ENCODE measurements at regions not wholly inside any gene's neighbourhood (a gene's known extent, or its start where the extent isn't known, plus 50 kb on each side); places are given as distances from the start of the nearest gene placed in this dataset.
A peak's percentile ranks its signal among the peaks of the same experiment; 100 is the strongest.

DNA sequence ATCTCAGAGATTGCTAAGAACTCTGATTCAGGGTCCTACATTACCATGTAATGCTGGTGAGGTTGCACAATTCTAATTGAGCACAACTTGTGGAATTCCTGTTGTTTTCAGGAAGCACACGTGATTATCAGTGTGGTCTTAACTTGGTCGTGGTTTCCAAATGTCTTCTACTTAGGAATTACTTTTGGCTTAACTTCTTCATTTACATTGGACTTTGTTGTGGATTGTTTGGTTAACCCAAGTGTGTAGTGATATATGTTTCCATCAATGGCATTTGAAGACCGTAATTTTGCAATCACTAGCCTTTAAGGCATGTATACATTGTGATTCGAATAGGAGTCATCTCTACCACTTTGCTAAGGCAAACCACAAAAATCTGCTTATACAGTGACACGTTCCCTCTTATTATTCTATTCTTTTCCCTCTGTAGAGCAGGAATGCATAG lies 373.3 kb downstream of the IRS1 start:
- ChIA-PET CTCF (no interaction called here), POLR2A (no interaction called here)
- TF ChIP-seq, protein P1, sequence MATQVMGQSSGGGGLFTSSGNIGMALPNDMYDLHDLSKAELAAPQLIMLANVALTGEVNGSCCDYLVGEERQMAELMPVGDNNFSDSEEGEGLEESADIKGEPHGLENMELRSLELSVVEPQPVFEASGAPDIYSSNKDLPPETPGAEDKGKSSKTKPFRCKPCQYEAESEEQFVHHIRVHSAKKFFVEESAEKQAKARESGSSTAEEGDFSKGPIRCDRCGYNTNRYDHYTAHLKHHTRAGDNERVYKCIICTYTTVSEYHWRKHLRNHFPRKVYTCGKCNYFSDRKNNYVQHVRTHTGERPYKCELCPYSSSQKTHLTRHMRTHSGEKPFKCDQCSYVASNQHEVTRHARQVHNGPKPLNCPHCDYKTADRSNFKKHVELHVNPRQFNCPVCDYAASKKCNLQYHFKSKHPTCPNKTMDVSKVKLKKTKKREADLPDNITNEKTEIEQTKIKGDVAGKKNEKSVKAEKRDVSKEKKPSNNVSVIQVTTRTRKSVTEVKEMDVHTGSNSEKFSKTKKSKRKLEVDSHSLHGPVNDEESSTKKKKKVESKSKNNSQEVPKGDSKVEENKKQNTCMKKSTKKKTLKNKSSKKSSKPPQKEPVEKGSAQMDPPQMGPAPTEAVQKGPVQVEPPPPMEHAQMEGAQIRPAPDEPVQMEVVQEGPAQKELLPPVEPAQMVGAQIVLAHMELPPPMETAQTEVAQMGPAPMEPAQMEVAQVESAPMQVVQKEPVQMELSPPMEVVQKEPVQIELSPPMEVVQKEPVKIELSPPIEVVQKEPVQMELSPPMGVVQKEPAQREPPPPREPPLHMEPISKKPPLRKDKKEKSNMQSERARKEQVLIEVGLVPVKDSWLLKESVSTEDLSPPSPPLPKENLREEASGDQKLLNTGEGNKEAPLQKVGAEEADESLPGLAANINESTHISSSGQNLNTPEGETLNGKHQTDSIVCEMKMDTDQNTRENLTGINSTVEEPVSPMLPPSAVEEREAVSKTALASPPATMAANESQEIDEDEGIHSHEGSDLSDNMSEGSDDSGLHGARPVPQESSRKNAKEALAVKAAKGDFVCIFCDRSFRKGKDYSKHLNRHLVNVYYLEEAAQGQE (IDR thresholded peaks at IDR 0.05; ENCODE audit: insufficient read depth in 1 of 2, low read depth in 2 of 2, low read length in 1 of 2), result no peak
- TF ChIP-seq, protein P2, sequence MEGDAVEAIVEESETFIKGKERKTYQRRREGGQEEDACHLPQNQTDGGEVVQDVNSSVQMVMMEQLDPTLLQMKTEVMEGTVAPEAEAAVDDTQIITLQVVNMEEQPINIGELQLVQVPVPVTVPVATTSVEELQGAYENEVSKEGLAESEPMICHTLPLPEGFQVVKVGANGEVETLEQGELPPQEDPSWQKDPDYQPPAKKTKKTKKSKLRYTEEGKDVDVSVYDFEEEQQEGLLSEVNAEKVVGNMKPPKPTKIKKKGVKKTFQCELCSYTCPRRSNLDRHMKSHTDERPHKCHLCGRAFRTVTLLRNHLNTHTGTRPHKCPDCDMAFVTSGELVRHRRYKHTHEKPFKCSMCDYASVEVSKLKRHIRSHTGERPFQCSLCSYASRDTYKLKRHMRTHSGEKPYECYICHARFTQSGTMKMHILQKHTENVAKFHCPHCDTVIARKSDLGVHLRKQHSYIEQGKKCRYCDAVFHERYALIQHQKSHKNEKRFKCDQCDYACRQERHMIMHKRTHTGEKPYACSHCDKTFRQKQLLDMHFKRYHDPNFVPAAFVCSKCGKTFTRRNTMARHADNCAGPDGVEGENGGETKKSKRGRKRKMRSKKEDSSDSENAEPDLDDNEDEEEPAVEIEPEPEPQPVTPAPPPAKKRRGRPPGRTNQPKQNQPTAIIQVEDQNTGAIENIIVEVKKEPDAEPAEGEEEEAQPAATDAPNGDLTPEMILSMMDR (IDR thresholded peaks at IDR 0.05), result no peak
- TF ChIP-seq SIN3A (IDR thresholded peaks at IDR 0.05; ENCODE audit: borderline replicate concordance, insufficient read depth, low read depth, low read length), result no peak
- TF ChIP-seq TCF7L2 (IDR thresholded peaks at IDR 0.05; ENCODE audit: low read depth, low read length), result no peak
- no peak for TF ChIP-seq POLR2AphosphoS5 (IDR thresholded peaks at IDR 0.05; ENCODE audit: low read depth, low read length)
- no peak overlapping the region; the same call in 1 of the 2 replicates for H3K27ac ChIP-seq (ENCODE audit: low read length)
- no peaks in the 10 kb centered on the region for H3K9me3 ChIP-seq (ENCODE audit: control insufficient read depth, insufficient read depth, low read depth, low read length)
- no peaks in the 10 kb centered on the region for H3K36me3 ChIP-seq (ENCODE audit: control insufficient read depth, insufficient read depth, low read length)
- H3K27me3 ChIP-seq (ENCODE audit: control insufficient read depth, insufficient read depth, low read length), result no peaks in the 10 kb centered on the region
- BruUV-seq (replicated peaks), result no TSS peak
- ATAC-seq (peak; percentile 65), DNase-seq (ENCODE audit: low read depth, low spot score) (peak; percentile 78)
- intact Hi-C loops (cut with micrococcal nuclease; ENCODE audit: unreplicated experiment), result no loop called here
- H3K4me3 ChIP-seq (ENCODE audit: low read depth in 2 of 2, low read length in 2 of 2), result no peak overlapping the region
- in situ Hi-C loops (cut with HindIII; ENCODE audit: low pct_unique_long_range_greater_than_20kb, low sequenced_read_pairs), result no loop called here
- peaks cover 16% of the 10 kb centered on the region; the same call in 1 of the 2 replicates for H3K4me1 ChIP-seq (ENCODE audit: control insufficient read depth, insufficient read depth, low read length)

DNA sequence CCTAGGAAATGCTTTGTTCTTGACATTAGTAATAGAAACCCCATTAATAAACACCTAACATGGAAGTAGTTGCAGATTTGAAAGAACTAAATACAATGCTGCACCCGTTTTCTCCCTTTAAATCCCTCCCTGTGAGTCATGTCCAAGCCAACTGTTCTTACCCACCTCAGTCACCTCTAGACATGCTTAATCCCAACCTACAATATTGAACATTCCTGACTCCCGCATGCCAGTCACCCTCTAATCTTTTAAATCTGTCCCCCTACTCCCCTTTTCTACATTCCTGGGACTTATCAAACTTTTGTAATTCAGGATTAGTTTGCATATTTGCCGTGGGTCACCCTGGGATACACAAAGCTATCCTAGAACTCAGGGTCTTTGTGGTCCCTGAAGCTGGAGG lies 374.6 kb downstream of the IRS1 start:
- in situ Hi-C loops (cut with HindIII; ENCODE audit: low pct_unique_long_range_greater_than_20kb, low sequenced_read_pairs), result no loop called here
- Histone ChIP-seq H3K36me3 (ENCODE audit: control insufficient read depth, insufficient read depth, low read length) (no peaks in the 10 kb centered on the region), H3K4me3 (ENCODE audit: low read depth in 2 of 2, low read length in 2 of 2) (no peak overlapping the region), H3K4me1 (ENCODE audit: control insufficient read depth, insufficient read depth, low read length) (peaks cover 16% of the 10 kb centered on the region; the same call in 1 of the 2 replicates), H3K27me3 (ENCODE audit: control insufficient read depth, insufficient read depth, low read length) (no peaks in the 10 kb centered on the region), H3K27ac (ENCODE audit: low read length) (peak overlapping the region; percentile 34; the same call in 1 of the 2 replicates), H3K9me3 (ENCODE audit: control insufficient read depth, insufficient read depth, low read depth, low read length) (no peaks in the 10 kb centered on the region)
- ChIA-PET CTCF (no interaction called here), POLR2A (no interaction called here)
- no TSS peak for BruUV-seq (replicated peaks)
- TF ChIP-seq POLR2AphosphoS5 (IDR thresholded peaks at IDR 0.05; ENCODE audit: low read depth, low read length) (no peak), SIN3A (IDR thresholded peaks at IDR 0.05; ENCODE audit: borderline replicate concordance, insufficient read depth, low read depth, low read length) (no peak), TCF7L2 (IDR thresholded peaks at IDR 0.05; ENCODE audit: low read depth, low read length) (no peak)
- TF ChIP-seq, protein P2 (IDR thresholded peaks at IDR 0.05), result no peak
- TF ChIP-seq, protein P1 (IDR thresholded peaks at IDR 0.05; ENCODE audit: insufficient read depth in 1 of 2, low read depth in 2 of 2, low read length in 1 of 2), result no peak
- intact Hi-C loops (cut with micrococcal nuclease; ENCODE audit: unreplicated experiment), result loop anchor here (5.0 kb wide), 1 partner anchor 372 kb away; the partner anchor contains the start of gene IRS1
- no peak for ATAC-seq
- no peak for DNase-seq (ENCODE audit: low read depth, low spot score)

Measured in Panc1 (cell line).